ENCODE measurements at regions not wholly inside any gene's neighbourhood (a gene's known extent, or its start where the extent isn't known, plus 50 kb on each side); places are given as distances from the start of the nearest gene placed in this dataset.

GRCh38 chr5:38794986-38795385 lies 50.8 kb upstream of the OSMR start:
- DNase-seq: no peak

- DNase-seq: no peak
These were observed 49.6 kb upstream of the OSMR start for GRCh38 chr5:38795986-38796741.
